ENCODE measurements at regions not wholly inside any gene's neighbourhood (a gene's known extent, or its start where the extent isn't known, plus 50 kb on each side); places are given as distances from the start of the nearest gene placed in this dataset.

GRCh38 chr2:220783671-220784070, 788.4 kb downstream of the EPHA4 start:
- TF ChIP-seq FOXM1 (CRISPR knock-in tag; IDR thresholded peaks at IDR 0.05) (no peak), CTCF (CRISPR knock-in tag; IDR thresholded peaks at IDR 0.05) (no peak), CHD4 (IDR thresholded peaks at IDR 0.05; ENCODE audit: borderline replicate concordance, low read length) (no peak), NR2F1 (CRISPR knock-in tag; IDR thresholded peaks at IDR 0.05) (no peak)
